ENCODE measurements at regions not wholly inside any gene's neighbourhood (a gene's known extent, or its start where the extent isn't known, plus 50 kb on each side); places are given as distances from the start of the nearest gene placed in this dataset.
"Not testable (repeated sequence)": the region's sequence is repeated elsewhere in the genome, so short reads cannot be mapped to it uniquely, and the experiment has no call there.

GRCh38 chr5:42989190-42989589 lies 50.9 kb downstream of the ANXA2R start:
- DNase-seq (ENCODE audit: low read depth in 2 of 2) = peak in 1 of 2 donors; percentile 19

DNA sequence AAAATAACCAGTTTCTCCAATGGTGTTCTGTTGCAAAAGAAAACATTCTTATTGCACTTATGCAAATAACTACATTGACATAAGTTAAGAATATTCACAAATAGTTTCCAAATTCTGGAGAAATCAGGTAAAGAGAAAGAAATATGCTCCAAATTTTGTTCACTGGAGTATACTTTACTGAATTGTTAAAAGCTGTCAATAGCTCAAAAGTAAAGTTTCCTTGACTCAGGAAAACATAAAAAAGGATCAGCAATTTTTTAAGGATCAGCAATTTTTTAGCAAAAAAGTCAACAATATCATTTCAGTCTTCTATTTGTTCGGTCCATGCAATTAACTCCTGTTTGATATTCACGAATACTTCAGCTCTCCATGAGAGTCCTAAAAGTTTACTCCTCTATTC lies 51.6 kb downstream of the ANXA2R start:
- no peak for DNase-seq (ENCODE audit: low read depth in 2 of 2)

- DNase-seq (ENCODE audit: low read depth in 2 of 2) = no peak
Measured at GRCh38 chr5:42985129-42986037, 54.7 kb downstream of the ANXA2R start.

DNA sequence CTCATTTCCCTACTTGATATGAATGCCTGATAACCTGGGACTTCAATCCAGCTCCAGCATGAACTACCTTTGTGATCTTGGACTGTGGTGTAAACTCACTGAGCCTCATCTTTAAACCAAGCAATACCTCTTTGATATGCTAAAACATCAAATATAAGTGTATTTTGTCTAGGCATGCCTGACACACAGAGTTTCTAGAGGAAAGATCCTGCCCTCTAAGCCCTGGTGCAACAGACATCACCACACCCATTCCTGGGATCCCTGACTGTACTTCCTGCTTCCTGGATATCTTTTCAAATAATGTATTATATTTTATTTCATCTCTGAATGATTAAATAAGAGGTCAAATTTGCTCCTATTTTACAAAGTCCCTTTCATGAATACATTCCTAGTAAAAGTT lies 55.8 kb downstream of the ANXA2R start:
- no peak for DNase-seq (ENCODE audit: low read depth in 2 of 2)

- no peak for DNase-seq (ENCODE audit: low read depth in 2 of 2)
Measured at GRCh38 chr5:42982107-42982622, 58.0 kb downstream of the ANXA2R start.

DNA sequence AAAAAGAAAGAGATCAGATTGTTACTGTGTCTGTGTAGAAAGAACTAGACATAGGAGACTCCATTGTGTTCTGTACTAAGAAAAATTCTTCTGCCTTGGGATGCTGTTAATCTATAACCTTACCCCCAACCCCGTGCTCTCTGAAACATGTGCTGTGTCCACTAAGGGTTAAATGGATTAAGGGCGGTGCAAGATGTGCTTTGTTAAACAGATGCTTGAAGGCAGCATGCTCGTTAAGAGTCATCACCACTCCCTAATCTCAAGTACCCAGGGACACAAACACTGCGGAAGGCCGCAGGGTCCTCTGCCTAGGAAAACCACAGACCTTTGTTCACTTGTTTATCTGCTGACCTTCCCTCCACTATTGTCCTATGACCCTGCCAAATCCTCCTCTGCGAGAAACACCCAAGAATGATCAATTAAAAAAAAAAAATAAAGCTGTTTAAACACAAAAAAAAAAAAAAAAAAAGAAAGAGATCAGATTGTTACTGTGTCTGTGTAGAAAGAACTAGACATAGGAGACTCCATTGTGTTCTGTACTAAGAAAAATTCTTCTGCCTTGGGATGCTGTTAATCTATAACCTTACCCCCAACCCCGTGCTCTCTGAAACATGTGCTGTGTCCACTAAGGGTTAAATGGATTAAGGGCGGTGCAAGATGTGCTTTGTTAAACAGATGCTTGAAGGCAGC lies 58.6 kb downstream of the ANXA2R start:
- not testable (repeated sequence) for DNase-seq (ENCODE audit: low read depth in 2 of 2)

- not testable (repeated sequence) for DNase-seq (ENCODE audit: low read depth in 2 of 2)
Measured at GRCh38 chr5:42981015-42981414, 59.1 kb downstream of the ANXA2R start.

DNA sequence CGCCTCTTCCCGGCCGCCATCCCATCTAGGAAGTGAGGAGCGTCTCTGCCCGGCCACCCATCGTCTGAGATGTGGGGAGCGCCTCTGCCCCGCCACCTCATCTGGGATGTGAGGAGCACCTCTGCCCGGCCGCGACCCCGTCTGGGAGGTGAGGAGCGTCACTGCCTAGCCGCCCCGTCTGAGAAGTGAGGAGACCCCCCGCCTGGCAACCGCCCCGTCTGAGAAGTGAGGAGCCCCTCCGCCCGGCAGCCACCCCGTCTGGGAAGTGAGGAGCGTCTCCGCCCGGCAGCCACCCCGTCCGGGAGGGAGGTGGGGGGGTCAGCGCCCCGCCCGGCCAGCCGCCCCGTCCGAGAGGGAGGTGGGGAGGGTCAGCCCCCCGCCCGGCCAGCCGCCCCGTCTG lies 59.7 kb downstream of the ANXA2R start:
- not testable (repeated sequence) for DNase-seq (ENCODE audit: low read depth in 2 of 2)

DNA sequence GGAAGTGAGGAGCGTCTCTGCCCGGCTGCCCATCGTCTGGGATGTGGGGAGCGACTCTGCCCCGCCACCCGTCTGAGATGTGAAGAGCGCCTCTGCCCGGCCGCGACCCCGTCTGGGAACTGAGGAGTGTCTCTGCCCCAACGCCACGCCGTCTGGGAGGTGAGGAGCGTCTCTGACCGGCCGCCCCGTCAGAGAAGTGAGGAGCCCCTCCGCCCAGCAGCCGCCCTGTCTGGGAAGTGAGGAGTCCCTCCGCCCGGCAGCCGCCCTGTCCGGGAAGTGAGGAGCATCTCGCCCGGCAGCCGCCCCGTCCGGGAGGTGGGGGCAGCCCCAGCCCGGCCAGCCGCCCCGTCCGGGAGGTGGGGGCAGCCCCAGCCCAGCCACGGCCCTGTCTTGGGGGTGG lies 60.9 kb downstream of the ANXA2R start:
- DNase-seq (ENCODE audit: low read depth in 2 of 2) = not testable (repeated sequence)

GRCh38 chr5:42974536-42974935 lies 65.6 kb downstream of the ANXA2R start:
- no peak for DNase-seq (ENCODE audit: low read depth in 2 of 2)

DNA sequence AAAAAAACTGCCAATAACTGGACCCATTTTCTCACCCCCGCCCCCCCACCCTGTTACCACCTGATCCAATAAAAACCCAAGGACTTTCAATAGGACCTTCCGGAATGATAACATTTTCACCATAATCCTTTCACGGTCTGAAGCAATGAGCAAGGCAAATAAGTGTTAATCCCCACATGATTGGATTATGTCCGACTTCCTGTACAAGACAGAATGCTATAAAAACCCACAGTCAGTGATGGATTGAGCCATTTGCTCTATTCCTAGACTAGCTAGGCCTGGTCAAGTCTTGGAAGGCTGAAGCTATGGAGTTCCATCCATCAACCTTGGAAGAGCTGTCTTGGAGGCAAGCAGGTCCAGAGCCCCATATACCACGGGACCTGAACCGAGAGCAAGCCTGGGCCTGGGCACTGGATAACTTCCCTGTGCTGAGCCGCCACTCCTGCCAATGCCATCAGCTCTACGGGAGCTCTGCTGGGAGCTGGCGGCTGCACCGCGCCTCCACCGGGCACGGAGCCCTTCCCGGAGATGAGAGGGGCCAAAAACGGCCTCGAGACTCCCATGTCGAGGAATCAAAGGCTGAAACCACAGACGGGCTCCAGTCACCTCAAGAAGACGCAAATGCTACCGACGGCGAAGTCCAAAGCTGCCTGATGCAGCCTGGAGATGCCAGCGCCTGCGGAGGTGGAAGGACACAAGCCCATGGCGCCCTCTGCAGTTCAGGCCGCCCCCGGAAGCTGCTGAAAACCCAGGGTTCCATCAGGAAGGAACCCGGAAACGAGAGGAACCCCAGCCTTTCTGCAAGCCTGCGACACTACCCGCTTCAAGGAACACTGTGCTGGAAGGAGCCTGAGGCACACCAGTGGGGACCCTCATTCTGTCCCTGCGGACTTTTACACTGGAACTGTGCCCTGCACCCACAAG lies 69.2 kb downstream of the ANXA2R start:
- no peak for DNase-seq (ENCODE audit: low read depth in 2 of 2)

- DNase-seq (ENCODE audit: low read depth in 2 of 2) = no peak
Measured at GRCh38 chr5:42965934-42966333, 74.2 kb downstream of the ANXA2R start.

DNA sequence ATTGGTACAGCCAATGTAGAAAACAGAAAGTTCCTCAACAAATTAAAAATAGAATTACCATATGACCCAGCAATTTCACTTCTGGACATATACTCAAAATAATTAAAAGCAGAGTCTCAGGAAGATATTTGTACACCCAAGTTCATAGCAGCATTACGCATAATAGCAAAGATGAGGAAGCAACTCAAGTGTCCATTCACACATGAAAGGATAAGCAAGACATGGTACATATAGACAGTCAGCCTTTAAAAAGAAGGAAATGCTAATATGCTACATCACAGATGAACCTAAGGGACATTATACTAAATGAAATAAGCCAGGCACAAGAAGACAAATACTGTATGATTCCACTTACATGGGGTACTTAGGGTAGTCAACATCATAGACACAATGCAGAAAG lies 76.7 kb downstream of the ANXA2R start:
- no peak for DNase-seq (ENCODE audit: low read depth in 2 of 2)

DNA sequence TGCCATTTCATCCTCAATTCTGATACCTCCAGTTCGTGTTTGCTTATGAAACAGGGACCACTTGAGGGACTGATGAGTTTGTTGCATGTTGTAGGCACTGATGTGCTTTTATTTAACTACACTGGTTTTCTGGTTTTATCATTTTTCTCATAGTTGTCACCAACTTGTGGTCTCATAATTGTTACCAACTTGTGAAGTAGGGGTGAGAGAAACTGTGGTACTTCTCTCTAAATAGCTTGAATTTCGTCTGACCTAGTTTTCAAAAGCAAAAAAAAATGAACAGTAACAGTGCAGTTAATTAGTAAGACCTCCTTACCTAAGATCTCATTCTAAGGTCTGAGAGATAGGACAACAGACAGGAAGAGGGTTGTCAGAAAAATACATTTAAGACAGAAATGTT lies 78.0 kb downstream of the ANXA2R start:
- DNase-seq (ENCODE audit: low read depth in 2 of 2) = no peak

DNA sequence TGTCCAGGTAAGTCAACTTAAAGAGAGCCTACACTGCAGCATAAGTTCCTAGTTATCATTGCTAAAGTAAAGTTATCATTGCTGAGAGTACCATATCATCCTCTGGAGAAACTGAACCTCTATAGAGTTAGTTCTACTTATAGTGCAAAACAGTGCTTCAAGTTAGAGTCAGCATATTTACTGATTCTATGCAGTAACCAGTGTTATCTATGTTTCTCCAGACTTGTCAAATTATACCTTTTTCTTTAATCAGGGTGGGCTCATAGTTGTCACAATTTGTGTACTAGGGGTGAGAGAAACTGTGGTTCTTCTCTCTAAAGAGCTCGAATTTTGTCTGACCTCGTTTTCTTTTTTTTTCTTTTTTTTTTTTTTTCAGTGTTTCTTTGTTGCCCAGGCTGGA lies 79.6 kb downstream of the ANXA2R start:
- DNase-seq (ENCODE audit: low read depth in 2 of 2) = no peak

DNA sequence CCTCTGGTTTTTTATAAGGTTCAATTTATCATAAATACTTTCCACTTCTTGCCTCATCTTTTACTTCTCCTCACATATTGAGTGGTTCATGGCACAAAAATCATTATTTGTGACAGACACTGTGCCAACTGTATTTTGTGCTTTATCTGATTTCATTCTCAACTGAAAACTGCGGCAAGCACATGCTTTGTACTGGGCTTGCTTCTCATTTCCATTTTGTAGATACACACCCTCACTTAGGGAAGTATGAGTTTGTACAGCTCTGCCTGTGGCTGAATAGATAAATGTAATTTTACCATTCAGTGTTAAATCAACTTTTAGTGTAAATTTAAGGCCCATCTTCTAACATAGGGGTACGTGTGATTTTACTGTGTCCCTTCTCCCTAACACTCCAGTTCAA lies 83.6 kb downstream of the ANXA2R start:
- DNase-seq (ENCODE audit: low read depth in 2 of 2) = no peak

GRCh38 chr5:42953041-42953440 lies 87.1 kb downstream of the ANXA2R start:
- no peak for DNase-seq (ENCODE audit: low read depth in 2 of 2)

GRCh38 chr5:42952578-42952974 lies 87.5 kb downstream of the ANXA2R start:
- no peak for DNase-seq (ENCODE audit: low read depth in 2 of 2)

DNA sequence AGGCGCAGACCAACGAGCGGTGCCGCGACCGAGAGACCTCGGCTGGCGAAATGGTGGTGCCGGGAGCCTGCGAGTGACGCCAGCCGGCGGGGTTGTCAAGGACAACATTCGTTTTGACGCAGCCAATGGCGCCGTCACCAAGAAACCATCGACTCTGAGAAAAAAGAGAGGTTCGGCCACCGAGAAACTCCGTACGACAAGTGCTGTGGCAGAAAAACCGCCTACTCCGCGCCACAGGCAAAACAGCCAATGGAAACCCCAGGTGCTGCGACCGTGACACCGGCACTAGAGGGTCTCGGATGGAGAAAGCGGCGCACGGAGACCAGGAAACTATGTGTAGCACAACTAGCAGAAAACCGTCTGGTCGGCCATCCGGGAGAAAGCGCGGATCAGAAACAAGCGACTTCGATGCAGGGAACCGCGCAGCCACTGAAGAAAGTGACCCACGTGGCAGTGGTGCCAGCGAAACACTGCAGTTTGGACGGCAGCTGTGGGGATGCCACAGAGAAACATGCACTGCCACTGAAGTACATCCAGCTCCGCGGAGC lies 88.8 kb downstream of the ANXA2R start:
- DNase-seq (ENCODE audit: low read depth in 2 of 2) = peak; percentile 39 to 50

DNA sequence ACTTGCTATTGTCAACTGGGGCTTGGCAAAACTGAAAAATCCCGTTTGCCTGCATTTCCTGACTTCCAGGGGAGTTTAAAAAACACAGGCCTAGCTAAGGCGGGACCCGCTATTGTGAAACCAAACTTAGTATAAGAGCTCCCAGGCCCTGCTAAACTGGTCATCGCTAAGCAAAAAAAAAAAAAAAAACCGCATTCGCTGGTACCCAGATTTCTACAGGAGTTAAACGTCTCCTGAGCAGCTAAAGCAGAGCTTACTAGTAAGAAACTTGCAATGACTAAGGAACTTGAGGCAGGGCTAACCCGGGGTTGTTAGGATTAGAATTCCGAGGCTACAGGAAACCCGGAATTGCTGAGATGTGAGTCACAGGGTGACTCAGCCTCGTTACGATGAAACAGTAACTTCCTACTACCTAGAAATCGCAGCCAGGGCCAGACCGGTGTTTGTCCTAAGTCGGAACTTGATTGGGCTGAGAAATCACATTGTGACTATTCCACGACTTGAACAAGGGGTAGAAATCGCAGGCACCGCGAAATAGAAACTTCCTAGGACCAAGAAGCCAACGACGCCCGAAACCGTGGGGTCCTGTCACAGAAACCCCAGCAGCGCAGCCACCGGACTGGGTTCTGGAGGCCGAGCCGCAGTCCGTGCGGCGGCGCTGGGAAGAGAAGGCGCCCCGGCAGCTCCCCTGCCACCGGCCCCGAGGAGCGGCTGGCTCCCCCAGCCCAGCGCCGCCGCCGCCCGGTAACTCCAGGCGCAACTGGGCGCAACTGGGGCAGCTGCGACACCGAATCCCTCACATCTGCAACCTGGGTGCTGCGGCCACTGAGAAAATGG lies 89.4 kb downstream of the ANXA2R start:
- DNase-seq (ENCODE audit: low read depth in 2 of 2) = peak; percentile 40 to 64

- no peak for DNase-seq (ENCODE audit: low read depth in 2 of 2)
Measured at GRCh38 chr5:42950116-42950455, 90.0 kb downstream of the ANXA2R start.

All from stimulated activated CD4-positive, alpha-beta T cell treated with anti-CD3 and anti-CD28 coated beads, Interleukin-1b, Interleukin-23, amount 100 ng/mL, for 4 hours (primary cell).